ENCODE measurements at regions not wholly inside any gene's neighbourhood (a gene's known extent, or its start where the extent isn't known, plus 50 kb on each side); places are given as distances from the start of the nearest gene placed in this dataset.

GRCh38 chr7:65239707-65240352 lies 133.8 kb upstream of the ZNF92 start:
- peak; percentile 93 for ATAC-seq
- no peak for TF ChIP-seq EZH2phosphoT487 (IDR thresholded peaks at IDR 0.05; ENCODE audit: borderline replicate concordance, low read length)
- no peak for TF ChIP-seq CTCF (conservative IDR thresholded peaks at IDR 0.05; ENCODE audit: low read depth, low read length)
- TF ChIP-seq EZH2 (IDR thresholded peaks at IDR 0.05; ENCODE audit: low read length, unreplicated experiment), result no peak
- H3K9me2 ChIP-seq (replicated peaks; ENCODE audit: low read length), result no peaks in the 10 kb centered on the region
- ChIA-PET POLR2A (ENCODE audit: unreplicated experiment) (no interaction called here), CTCF (no interaction called here)
- H3F3A ChIP-seq (ENCODE audit: low read length, unreplicated experiment), result no peaks in the 10 kb centered on the region
- no peaks in the 10 kb centered on the region for H4K20me1 ChIP-seq (ENCODE audit: low read length)
- intact Hi-C loops (cut with micrococcal nuclease), result no loop called here
- no peaks in the 10 kb centered on the region for H3K4me1 ChIP-seq (ENCODE audit: insufficient read depth, low read length)
- no peak overlapping the region for H3K27ac ChIP-seq (ENCODE audit: low read length)
- H3K36me3 ChIP-seq (ENCODE audit: low read depth, low read length), result no peaks in the 10 kb centered on the region
- DNase-seq, result peak; percentile 31
- H3K9me3 ChIP-seq (ENCODE audit: low read length), result no peaks in the 10 kb centered on the region
- no peaks in the 10 kb centered on the region for H3K79me2 ChIP-seq (ENCODE audit: low read length)
- no peaks in the 10 kb centered on the region for H3K27me3 ChIP-seq (ENCODE audit: low read length)
- H3K4me3 ChIP-seq (ENCODE audit: low read length), result peak overlapping the region; percentile 67
- no TSS peak for BruUV-seq (replicated peaks)
- H3K9ac ChIP-seq (ENCODE audit: low read length), result peak overlapping the region; percentile 13; the same call in 1 of the 2 replicates
- peak overlapping the region; percentile 78 for H2AFZ ChIP-seq (ENCODE audit: low read length)
- H3K4me2 ChIP-seq (ENCODE audit: low read length), result peak overlapping the region; percentile 77

GRCh38 chr7:65239324-65239706 lies 134.3 kb upstream of the ZNF92 start:
- Histone ChIP-seq H2AFZ (ENCODE audit: low read length) (peak overlapping the region; percentile 78), H3K79me2 (ENCODE audit: low read length) (no peaks in the 10 kb centered on the region), H3K9ac (ENCODE audit: low read length) (no peak overlapping the region), H3K27ac (ENCODE audit: low read length) (no peak overlapping the region), H3F3A (ENCODE audit: low read length, unreplicated experiment) (no peaks in the 10 kb centered on the region), H3K27me3 (ENCODE audit: low read length) (no peaks in the 10 kb centered on the region), H3K9me3 (ENCODE audit: low read length) (no peaks in the 10 kb centered on the region), H3K4me2 (ENCODE audit: low read length) (peak overlapping the region; percentile 77), H4K20me1 (ENCODE audit: low read length) (no peaks in the 10 kb centered on the region), H3K4me1 (ENCODE audit: insufficient read depth, low read length) (no peaks in the 10 kb centered on the region), H3K4me3 (ENCODE audit: low read length) (peak overlapping the region; percentile 67), H3K36me3 (ENCODE audit: low read depth, low read length) (no peaks in the 10 kb centered on the region), H3K9me2 (replicated peaks; ENCODE audit: low read length) (no peaks in the 10 kb centered on the region)
- POLR2A ChIA-PET (ENCODE audit: unreplicated experiment), result no interaction called here
- BruUV-seq (replicated peaks), result no TSS peak
- ATAC-seq (no peak), DNase-seq (no peak)
- CTCF ChIA-PET, result no interaction called here
- intact Hi-C loops (cut with micrococcal nuclease), result no loop called here
- TF ChIP-seq CTCF (conservative IDR thresholded peaks at IDR 0.05; ENCODE audit: low read depth, low read length) (no peak), EZH2phosphoT487 (IDR thresholded peaks at IDR 0.05; ENCODE audit: borderline replicate concordance, low read length) (no peak), EZH2 (IDR thresholded peaks at IDR 0.05; ENCODE audit: low read length, unreplicated experiment) (no peak)

GRCh38 chr7:65238785-65239184 lies 134.9 kb upstream of the ZNF92 start:
- DNase-seq (no peak), ATAC-seq (no peak)
- H3K27ac ChIP-seq (ENCODE audit: low read length), result no peak overlapping the region
- POLR2A ChIA-PET (ENCODE audit: unreplicated experiment), result no interaction called here
- no peaks in the 10 kb centered on the region for H3K27me3 ChIP-seq (ENCODE audit: low read length)
- TF ChIP-seq CTCF (conservative IDR thresholded peaks at IDR 0.05; ENCODE audit: low read depth, low read length) (no peak), EZH2phosphoT487 (IDR thresholded peaks at IDR 0.05; ENCODE audit: borderline replicate concordance, low read length) (no peak), EZH2 (IDR thresholded peaks at IDR 0.05; ENCODE audit: low read length, unreplicated experiment) (no peak)
- intact Hi-C loops (cut with micrococcal nuclease), result no loop called here
- no peaks in the 10 kb centered on the region for H4K20me1 ChIP-seq (ENCODE audit: low read length)
- H3K4me2 ChIP-seq (ENCODE audit: low read length), result no peak overlapping the region
- no peaks in the 10 kb centered on the region for H3K9me3 ChIP-seq (ENCODE audit: low read length)
- no peak overlapping the region for H2AFZ ChIP-seq (ENCODE audit: low read length)
- CTCF ChIA-PET, result no interaction called here
- H3K79me2 ChIP-seq (ENCODE audit: low read length), result no peaks in the 10 kb centered on the region
- H3K9ac ChIP-seq (ENCODE audit: low read length), result no peak overlapping the region
- no TSS peak for BruUV-seq (replicated peaks)
- H3K4me1 ChIP-seq (ENCODE audit: insufficient read depth, low read length), result no peaks in the 10 kb centered on the region
- no peaks in the 10 kb centered on the region for H3K36me3 ChIP-seq (ENCODE audit: low read depth, low read length)
- H3K9me2 ChIP-seq (replicated peaks; ENCODE audit: low read length), result no peaks in the 10 kb centered on the region
- no peaks in the 10 kb centered on the region for H3F3A ChIP-seq (ENCODE audit: low read length, unreplicated experiment)
- no peak overlapping the region for H3K4me3 ChIP-seq (ENCODE audit: low read length)
